Endothelial cell of umbilical vein (primary cell): ENCODE measurements at regions not wholly inside any gene's neighbourhood (a gene's known extent, or its start where the extent isn't known, plus 50 kb on each side); places are given as distances from the start of the nearest gene placed in this dataset.

Experiments used
- BruUV-seq: library from RNA; stranded (reverse); fragments of 400-500 nt; replicated peaks from 2 replicates; lab custom pipeline; 2021; lab: Mats Ljungman, UMichigan
- CTCF ChIA-PET: fragments of 300-600, 350-600 bp; sonication (Branson Sonifier 250); formaldehyde crosslinking; loops from one replicate; lab custom pipeline; 2021; ENCODE audit warnings: antibody characterized with exemption, inconsistent platforms; lab: Charles Lee
- POLR2A ChIA-PET: fragments of 300-600, 350-600 bp; sonication (Branson Sonifier 250); formaldehyde crosslinking; loops from one replicate; lab custom pipeline; 2021; ENCODE audit warnings: antibody characterized with exemption, inconsistent platforms; lab: Charles Lee
- DNase-seq: peaks from one replicate; pipeline ENCODE4 v3.0.0-alpha.2; 2011; ENCODE audit warnings: low read depth, low spot score
- FAIRE-seq: peaks from 2 replicates; lab custom pipeline; 2011; peaks lifted over from hg19 to GRCh38; lab: Jason Lieb, UNC
- H2AFZ ChIP-seq: 2 replicates; pipeline ENCODE4 v1.6.0; 2012; ENCODE audit warnings: low read depth, low read length, control low read depth, inconsistent platforms
- H3K27ac ChIP-seq: 2 replicates; pipeline ENCODE4 v1.5.1; 2011; ENCODE audit warnings: low read depth, mild to moderate bottlenecking, control low read depth, low read length, moderate library complexity; ENCODE audit not compliant: insufficient read depth
- H3K27me3 ChIP-seq, 2 experiments: 2 replicates each; pipeline versions ENCODE4 v1.6.0 to v1.6.1; 2011; ENCODE audit warnings: low read length in 2 of 2, mixed read lengths in 1 of 2; ENCODE audit not compliant: control insufficient read depth in 2 of 2, insufficient read depth in 2 of 2
- H3K36me3 ChIP-seq, 2 experiments: 2 replicates in 1 of 2; 3 replicates in 1 of 2; pipeline ENCODE4 v1.5.1; 2011; ENCODE audit warnings: low read length in 2 of 2, mild to moderate bottlenecking in 1 of 2, moderate library complexity in 1 of 2; ENCODE audit not compliant: control insufficient read depth in 2 of 2, insufficient read depth in 2 of 2; ENCODE audit errors: extremely low read depth in 1 of 2
- H3K4me1 ChIP-seq: 3 replicates; pipeline ENCODE4 v1.5.1; 2011; ENCODE audit warnings: mild to moderate bottlenecking, low read length; ENCODE audit not compliant: control insufficient read depth, insufficient read depth; ENCODE audit errors: extremely low read depth
- H3K4me2 ChIP-seq: 2 replicates; pipeline ENCODE4 v1.6.1; 2011; ENCODE audit warnings: low read length, control low read depth, mixed read lengths; ENCODE audit not compliant: insufficient read depth
- H3K4me3 ChIP-seq, 3 experiments: fragments of 200-600 bp in 1 of 3; sonication (generic), shearing (Covaris generic) in 1 of 3; replicated peaks in 1 of 3; 2 replicates each; pipeline ENCODE4 v1.5.1; 2011 to 2016; ENCODE audit warnings: control low read depth in 3 of 3, low read length in 3 of 3, mild to moderate bottlenecking in 2 of 3, inconsistent platforms in 1 of 3, low read depth in 1 of 3, moderate library complexity in 1 of 3; ENCODE audit not compliant: insufficient read depth in 1 of 3
- H3K79me2 ChIP-seq: 2 replicates; pipeline ENCODE4 v1.6.0; 2012; ENCODE audit warnings: low read length, inconsistent platforms; ENCODE audit not compliant: control insufficient read depth, insufficient read depth
- H3K9ac ChIP-seq: replicated peaks from 2 replicates; pipeline ENCODE3; 2011; ENCODE audit warnings: low read length, control low read depth; ENCODE audit not compliant: insufficient read depth; ENCODE audit errors: extremely low read depth
- H3K9me1 ChIP-seq: replicated peaks from 3 replicates; pipeline ENCODE4 v1.6.0; 2011; ENCODE audit warnings: mild to moderate bottlenecking, low read length; ENCODE audit not compliant: control insufficient read depth, insufficient read depth; ENCODE audit errors: extremely low read depth
- H3K9me3 ChIP-seq: replicated peaks from 2 replicates; pipeline ENCODE4 v1.5.1; 2012; ENCODE audit warnings: low read length, inconsistent platforms; ENCODE audit not compliant: control insufficient read depth, insufficient read depth
- H4K20me1 ChIP-seq: replicated peaks from 2 replicates; pipeline ENCODE3; 2011; ENCODE audit warnings: mild to moderate bottlenecking, low read length; ENCODE audit not compliant: control insufficient read depth, insufficient read depth; ENCODE audit errors: extremely low read depth
- CTCF ChIP-seq, 2 donors: IDR thresholded peaks; 1 replicate in 1 of 2; 2 replicates in 1 of 2; pipeline ENCODE4 v1.5.1; 2011; ENCODE audit warnings: low read length in 2 of 2, mild to moderate bottlenecking in 2 of 2, moderate library complexity in 2 of 2, control low read depth in 1 of 2, inconsistent platforms in 1 of 2, low read depth in 1 of 2; ENCODE audit not compliant: insufficient read depth in 1 of 2; ENCODE audit errors: extremely low read depth in 1 of 2
- EZH2 ChIP-seq: IDR thresholded peaks from 2 replicates; pipeline ENCODE4 v1.6.1; 2012; ENCODE audit warnings: borderline replicate concordance, low read depth, mild to moderate bottlenecking, moderate library complexity, low read length, inconsistent platforms; ENCODE audit not compliant: severe bottlenecking
- FOS ChIP-seq: IDR thresholded peaks from 2 replicates; pipeline ENCODE4 v1.6.1; 2011; ENCODE audit warnings: mild to moderate bottlenecking, low read length, moderate library complexity, borderline replicate concordance; ENCODE audit not compliant: insufficient read depth
- GATA2 ChIP-seq: IDR thresholded peaks from 2 replicates; pipeline ENCODE4 v1.7.0; 2011; ENCODE audit warnings: low read depth, mild to moderate bottlenecking, moderate library complexity, mixed read lengths, low read length; ENCODE audit not compliant: insufficient read length, insufficient read depth
- JUN ChIP-seq: IDR thresholded peaks from 2 replicates; pipeline ENCODE4 v1.6.1; 2011; ENCODE audit warnings: borderline replicate concordance, low read depth; ENCODE audit not compliant: insufficient read length, insufficient read depth
- MAX ChIP-seq: IDR thresholded peaks from 2 replicates; pipeline ENCODE4 v1.6.1; 2011; ENCODE audit not compliant: insufficient read depth, insufficient read length
- MYC ChIP-seq: IDR thresholded peaks from one replicate; pipeline ENCODE4 v1.6.1; 2011; ENCODE audit warnings: mild to moderate bottlenecking, low read depth, low read length
- POLR2A ChIP-seq: IDR thresholded peaks from 2 replicates; pipeline ENCODE4 v1.6.1; 2012; ENCODE audit warnings: low read depth, mild to moderate bottlenecking, control low read depth, low read length
- POLR2AphosphoS5 ChIP-seq: IDR thresholded peaks from 2 replicates; pipeline ENCODE4 v1.6.1; 2012; ENCODE audit warnings: low read depth, mild to moderate bottlenecking, control low read depth, low read length, moderate library complexity; ENCODE audit not compliant: insufficient read depth
- dilution Hi-C: fragments of 300-500 bp; cut with MboI; formaldehyde crosslinking; loops from one replicate; pipeline ENCODE4 v1.15.0; 2019; ENCODE audit warnings: low sequenced_read_pairs; ENCODE audit not compliant: extremely low pct_ligation_motif_present
- intact Hi-C: fragments of 100-400 bp; cut with micrococcal nuclease; formaldehyde crosslinking; loops from one replicate; pipeline ENCODE4 v1.10.0; 2022

GRCh38 chr1:59066236-59066635, 230.7 kb upstream of the FGGY start:
- FAIRE-seq: no peak

More at GRCh38 chr1:59066236-59066635, 230.7 kb upstream of the FGGY start:
- Histone ChIP-seq H3K79me2 (no peaks in the 10 kb centered on the region), H3K4me1 (peaks cover 34% of the 10 kb centered on the region), H3K9me1 (no peaks in the 10 kb centered on the region), H3K4me3 (no peak overlapping the region), H3K4me2 (no peak overlapping the region), H3K9me3 (no peaks in the 10 kb centered on the region), H4K20me1 (no peaks in the 10 kb centered on the region), H2AFZ (no peak overlapping the region), H3K27me3 (no peaks in the 10 kb centered on the region), H3K27ac (no peak overlapping the region), H3K9ac (no peak overlapping the region), H3K36me3 (no peaks in the 10 kb centered on the region)
- no TSS peak for BruUV-seq
- no peak for DNase-seq
- ChIA-PET POLR2A (no interaction called here), CTCF (interaction anchor here (0.7 to 4.5 kb wide), 3 partner anchors 10 to 633 kb away, joined by 4 to 17 read pairs (median 5); no protein-coding TSS in a partner anchor)
- intact Hi-C loops (no loop called here), dilution Hi-C loops (no loop called here)
- no peak for TF ChIP-seq POLR2AphosphoS5
- no peak for TF ChIP-seq GATA2
- TF ChIP-seq MYC: no peak
- no peak for TF ChIP-seq EZH2
- TF ChIP-seq MAX: no peak
- TF ChIP-seq CTCF (IDR thresholded peaks at IDR 0.05; ENCODE audit: extremely low read depth in 1 of 2, insufficient read depth in 1 of 2, low read depth in 1 of 2, low read length in 2 of 2): no peak
- no peak for TF ChIP-seq JUN
- TF ChIP-seq POLR2A: no peak
- TF ChIP-seq FOS: no peak
